ENCODE measurements at regions not wholly inside any gene's neighbourhood (a gene's known extent, or its start where the extent isn't known, plus 50 kb on each side); places are given as distances from the start of the nearest gene placed in this dataset.
"Not testable (repeated sequence)": the region's sequence is repeated elsewhere in the genome, so short reads cannot be mapped to it uniquely, and the experiment has no call there.

DNA sequence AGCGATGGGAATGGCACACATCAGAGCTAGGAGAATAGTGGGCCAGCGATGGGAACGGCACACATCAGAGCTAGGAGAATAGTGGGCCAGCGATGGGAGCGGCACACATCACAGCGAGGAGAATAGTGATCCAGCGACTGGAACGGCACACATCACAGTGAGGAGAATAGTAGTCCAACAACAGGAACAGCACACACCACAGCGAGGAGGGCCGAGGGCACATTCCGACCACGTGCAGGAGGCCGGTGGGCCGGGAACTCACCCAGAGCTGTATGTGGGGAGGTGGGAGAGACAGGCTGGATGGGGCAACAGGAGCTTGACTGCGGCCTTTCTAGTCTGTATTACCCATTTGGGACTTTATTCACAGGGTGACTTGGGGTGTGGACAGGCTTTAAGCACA is 271.1 kb upstream of the IRX4 start:
- TF ChIP-seq CTCF (IDR thresholded peaks at IDR 0.05), result no peak
- Mint-ChIP-seq H3K4me1 (ENCODE audit: unreplicated experiment) (peaks cover 12% of the 10 kb centered on the region), H3K9me3 (ENCODE audit: unreplicated experiment) (no peaks in the 10 kb centered on the region), H3K27ac (ENCODE audit: unreplicated experiment) (no peak overlapping the region), H3K27me3 (ENCODE audit: unreplicated experiment) (no peaks in the 10 kb centered on the region), H3K36me3 (ENCODE audit: unreplicated experiment) (no peaks in the 10 kb centered on the region), H3K4me3 (ENCODE audit: unreplicated experiment) (no peak overlapping the region)
- DNase-seq (ENCODE audit: extremely low spot score, unreplicated experiment), result no peak

GRCh38 chr5:2153350-2153749 is 270.6 kb upstream of the IRX4 start:
- no peaks in the 10 kb centered on the region for H3K36me3 Mint-ChIP-seq (ENCODE audit: unreplicated experiment)
- no peak for DNase-seq (ENCODE audit: extremely low spot score, unreplicated experiment)
- no peak for TF ChIP-seq CTCF (IDR thresholded peaks at IDR 0.05)

DNA sequence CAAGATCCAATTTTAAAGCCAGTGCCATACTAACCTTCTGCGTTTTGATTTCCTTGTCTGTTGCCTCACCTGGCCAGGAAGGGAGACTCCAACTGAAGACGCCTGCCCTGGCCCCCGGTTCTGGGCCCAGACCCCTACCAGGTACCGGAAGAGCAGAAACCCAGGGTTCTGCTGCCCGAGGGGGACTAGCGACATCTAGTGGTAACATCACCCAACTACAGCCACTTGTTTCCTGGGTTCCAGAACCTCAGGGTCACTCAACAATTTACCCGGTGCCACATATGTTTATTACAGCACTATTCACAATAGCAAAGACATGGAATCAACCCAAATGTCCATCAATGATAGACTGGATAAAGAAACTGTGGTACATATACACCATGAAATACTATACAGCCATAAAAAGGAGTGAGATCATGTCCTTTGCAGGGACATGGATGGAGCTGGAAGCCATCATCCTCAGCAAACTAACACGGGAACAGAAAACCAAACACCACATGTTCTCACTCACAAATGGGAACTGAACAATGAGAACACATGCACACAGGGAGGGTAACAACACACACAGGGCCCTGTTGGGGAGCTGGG is 268.7 kb upstream of the IRX4 start:
- DNase-seq (ENCODE audit: extremely low spot score, unreplicated experiment); H3K27me3 Mint-ChIP-seq (ENCODE audit: unreplicated experiment); H3K4me3 Mint-ChIP-seq (ENCODE audit: unreplicated experiment); H3K9me3 Mint-ChIP-seq (ENCODE audit: unreplicated experiment); H3K36me3 Mint-ChIP-seq (ENCODE audit: unreplicated experiment); H3K27ac Mint-ChIP-seq (ENCODE audit: unreplicated experiment): not testable (repeated sequence)
- peak; percentile 62 for TF ChIP-seq CTCF (IDR thresholded peaks at IDR 0.05)
- H3K4me1 Mint-ChIP-seq (ENCODE audit: unreplicated experiment), result peaks cover 13% of the 10 kb centered on the region

More at GRCh38 chr5:2153350-2153749, 270.6 kb upstream of the IRX4 start:
- Mint-ChIP-seq H3K27me3 (ENCODE audit: unreplicated experiment) (no peaks in the 10 kb centered on the region), H3K27ac (ENCODE audit: unreplicated experiment) (no peak overlapping the region), H3K9me3 (ENCODE audit: unreplicated experiment) (no peaks in the 10 kb centered on the region), H3K4me3 (ENCODE audit: unreplicated experiment) (no peak overlapping the region), H3K4me1 (ENCODE audit: unreplicated experiment) (peaks cover 13% of the 10 kb centered on the region)

DNA sequence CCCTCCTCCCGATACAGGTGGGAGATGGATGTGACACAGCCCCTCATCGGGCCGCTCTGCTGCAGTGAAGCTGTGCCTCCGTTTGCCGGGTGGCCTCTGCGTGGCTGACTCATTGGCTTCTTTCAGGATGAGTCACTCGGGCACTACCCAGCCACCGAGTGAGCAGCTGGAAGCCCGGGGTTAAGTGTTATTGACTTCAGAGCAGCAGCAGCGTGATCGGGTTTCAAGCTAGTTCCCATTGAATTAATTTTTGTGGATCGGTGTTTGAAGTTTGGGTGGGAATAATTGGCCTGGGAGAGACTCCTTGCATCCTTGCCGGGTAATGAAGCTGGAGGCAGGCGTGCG is 266.4 kb upstream of the IRX4 start:
- no peak for TF ChIP-seq CTCF (IDR thresholded peaks at IDR 0.05)
- no peaks in the 10 kb centered on the region for H3K9me3 Mint-ChIP-seq (ENCODE audit: unreplicated experiment)

GRCh38 chr5:2148312-2149194 is 265.8 kb upstream of the IRX4 start:
- Mint-ChIP-seq H3K27ac (ENCODE audit: unreplicated experiment) (no peak overlapping the region), H3K9me3 (ENCODE audit: unreplicated experiment) (no peaks in the 10 kb centered on the region)

More for the DNA sequence above, 266.4 kb upstream of the IRX4 start:
- Mint-ChIP-seq H3K36me3 (ENCODE audit: unreplicated experiment) (no peaks in the 10 kb centered on the region), H3K27me3 (ENCODE audit: unreplicated experiment) (no peaks in the 10 kb centered on the region), H3K27ac (ENCODE audit: unreplicated experiment) (no peak overlapping the region), H3K4me1 (ENCODE audit: unreplicated experiment) (peaks cover 13% of the 10 kb centered on the region), H3K4me3 (ENCODE audit: unreplicated experiment) (no peak overlapping the region)
- DNase-seq (ENCODE audit: extremely low spot score, unreplicated experiment), result no peak

More at GRCh38 chr5:2148312-2149194, 265.8 kb upstream of the IRX4 start:
- no peak for DNase-seq (ENCODE audit: extremely low spot score, unreplicated experiment)
- H3K27me3 Mint-ChIP-seq (ENCODE audit: unreplicated experiment), result no peaks in the 10 kb centered on the region
- no peaks in the 10 kb centered on the region for H3K36me3 Mint-ChIP-seq (ENCODE audit: unreplicated experiment)
- no peak for TF ChIP-seq CTCF (IDR thresholded peaks at IDR 0.05)
- H3K4me3 Mint-ChIP-seq (ENCODE audit: unreplicated experiment), result no peak overlapping the region
- peaks cover 13% of the 10 kb centered on the region for H3K4me1 Mint-ChIP-seq (ENCODE audit: unreplicated experiment)
